GM21526 (cell line): ENCODE measurements at regions not wholly inside any gene's neighbourhood (a gene's known extent, or its start where the extent isn't known, plus 50 kb on each side); places are given as distances from the start of the nearest gene placed in this dataset.
"Not testable (repeated sequence)": the region's sequence is repeated elsewhere in the genome, so short reads cannot be mapped to it uniquely, and the experiment has no call there.

Experiments
- ATAC-seq: cut with Tn5 transposase; IDR thresholded peaks from one replicate; pipeline ENCODE4 v1.9.1; 2021; ENCODE audit warnings: moderate library complexity; ENCODE audit not compliant: unreplicated experiment, low FRiP score

- no peak for ATAC-seq
Observed at GRCh38 chr3:140752499-140752898, 74.6 kb downstream of the TRIM42 start.

GRCh38 chr3:140753865-140754754 is 76.2 kb downstream of the TRIM42 start:
- ATAC-seq: no peak

- ATAC-seq: no peak
Observed at GRCh38 chr3:140754936-140755335, 77.1 kb downstream of the TRIM42 start.

GRCh38 chr3:140756240-140757016 is 78.6 kb downstream of the TRIM42 start:
- ATAC-seq: peak; percentile 71

GRCh38 chr3:140758791-140759444 is 81.1 kb downstream of the TRIM42 start:
- no peak for ATAC-seq

GRCh38 chr3:140760324-140761075 is 82.6 kb downstream of the TRIM42 start:
- ATAC-seq: no peak

GRCh38 chr3:140761076-140761639 is 83.3 kb downstream of the TRIM42 start:
- ATAC-seq: no peak

GRCh38 chr3:140762746-140763145 is 84.9 kb downstream of the TRIM42 start:
- ATAC-seq: no peak

- ATAC-seq: no peak
Observed at GRCh38 chr3:140763532-140763931, 85.7 kb downstream of the TRIM42 start.

- ATAC-seq: no peak
Observed at GRCh38 chr3:140765246-140765645, 87.4 kb downstream of the TRIM42 start.

- no peak for ATAC-seq
Observed at GRCh38 chr3:140766465-140766864, 88.6 kb downstream of the TRIM42 start.

- no peak for ATAC-seq
Observed at GRCh38 chr3:140767566-140767965, 89.7 kb downstream of the TRIM42 start.

- no peak for ATAC-seq
Observed at GRCh38 chr3:140768941-140769340, 91.1 kb downstream of the TRIM42 start.

- ATAC-seq: no peak
Observed at GRCh38 chr3:140769951-140770350, 92.1 kb downstream of the TRIM42 start.

- no peak for ATAC-seq
Observed at GRCh38 chr3:140770977-140771667, 93.3 kb downstream of the TRIM42 start.

GRCh38 chr3:140777631-140778233 is 99.9 kb downstream of the TRIM42 start:
- no peak for ATAC-seq

GRCh38 chr3:140791368-140791767 is 113.5 kb downstream of the TRIM42 start:
- ATAC-seq: no peak

- no peak for ATAC-seq
Observed at GRCh38 chr3:140794507-140794906, 116.6 kb downstream of the TRIM42 start.

GRCh38 chr3:140802898-140803297 is 125.0 kb downstream of the TRIM42 start:
- ATAC-seq: not testable (repeated sequence)
